ENCODE measurements at regions not wholly inside any gene's neighbourhood (a gene's known extent, or its start where the extent isn't known, plus 50 kb on each side); places are given as distances from the start of the nearest gene placed in this dataset.

DNA sequence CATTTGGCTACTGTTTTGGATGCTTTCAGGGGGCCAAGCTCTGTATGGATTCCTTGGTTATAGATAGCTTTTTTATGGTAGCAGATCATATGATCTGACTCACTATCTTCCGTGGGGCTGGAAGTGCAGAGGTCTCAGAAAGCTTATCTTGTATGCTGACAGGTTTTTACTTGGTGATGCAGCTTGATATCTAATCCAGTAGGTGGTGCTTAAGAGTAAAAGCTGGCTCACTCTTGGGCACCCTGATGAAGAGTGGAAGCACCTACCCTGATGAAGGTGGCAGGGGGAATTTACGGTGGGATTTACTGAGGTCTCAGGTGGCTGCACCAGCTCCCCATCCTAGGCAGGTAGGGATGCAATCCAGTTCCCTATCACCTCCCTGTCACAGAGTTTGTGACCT, 151.2 kb downstream of the PTBP2 start:
- TF ChIP-seq, protein P1, sequence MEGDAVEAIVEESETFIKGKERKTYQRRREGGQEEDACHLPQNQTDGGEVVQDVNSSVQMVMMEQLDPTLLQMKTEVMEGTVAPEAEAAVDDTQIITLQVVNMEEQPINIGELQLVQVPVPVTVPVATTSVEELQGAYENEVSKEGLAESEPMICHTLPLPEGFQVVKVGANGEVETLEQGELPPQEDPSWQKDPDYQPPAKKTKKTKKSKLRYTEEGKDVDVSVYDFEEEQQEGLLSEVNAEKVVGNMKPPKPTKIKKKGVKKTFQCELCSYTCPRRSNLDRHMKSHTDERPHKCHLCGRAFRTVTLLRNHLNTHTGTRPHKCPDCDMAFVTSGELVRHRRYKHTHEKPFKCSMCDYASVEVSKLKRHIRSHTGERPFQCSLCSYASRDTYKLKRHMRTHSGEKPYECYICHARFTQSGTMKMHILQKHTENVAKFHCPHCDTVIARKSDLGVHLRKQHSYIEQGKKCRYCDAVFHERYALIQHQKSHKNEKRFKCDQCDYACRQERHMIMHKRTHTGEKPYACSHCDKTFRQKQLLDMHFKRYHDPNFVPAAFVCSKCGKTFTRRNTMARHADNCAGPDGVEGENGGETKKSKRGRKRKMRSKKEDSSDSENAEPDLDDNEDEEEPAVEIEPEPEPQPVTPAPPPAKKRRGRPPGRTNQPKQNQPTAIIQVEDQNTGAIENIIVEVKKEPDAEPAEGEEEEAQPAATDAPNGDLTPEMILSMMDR (IDR thresholded peaks at IDR 0.05; ENCODE audit: poor library complexity, severe bottlenecking) = no peak
- TF ChIP-seq EP300 (conservative IDR thresholded peaks at IDR 0.05; ENCODE audit: poor library complexity, severe bottlenecking) (no peak), EZH2 (IDR thresholded peaks at IDR 0.05; ENCODE audit: borderline replicate concordance, insufficient read depth, low read length, poor library complexity, severe bottlenecking) (no peak), POLR2AphosphoS5 (IDR thresholded peaks at IDR 0.05) (no peak), REST (IDR thresholded peaks at IDR 0.05; ENCODE audit: borderline replicate concordance) (no peak), MXI1 (conservative IDR thresholded peaks at IDR 0.05; ENCODE audit: poor library complexity, severe bottlenecking) (no peak), TAF1 (IDR thresholded peaks at IDR 0.05; ENCODE audit: low read depth) (no peak), SMC3 (conservative IDR thresholded peaks at IDR 0.05; ENCODE audit: poor library complexity) (no peak)

Data from neural cell (in vitro differentiated cells).